Esophagus squamous epithelium (tissue), 4 donors: ENCODE measurements at regions not wholly inside any gene's neighbourhood (a gene's known extent, or its start where the extent isn't known, plus 50 kb on each side); places are given as distances from the start of the nearest gene placed in this dataset.

Experiments
- POLR2A ChIP-seq, 4 donors: fragments of 450-650 bp; IDR thresholded peaks; one replicate each; pipeline ENCODE4 v1.6.1; 2017; ENCODE audit warnings: antibody characterized with exemption in 4 of 4, mild to moderate bottlenecking in 4 of 4, moderate library complexity in 3 of 4
- TF ChIP-seq, protein P1 (sequence below), 6 experiments: fragments of 450-650 bp in 4 of 6; fragments of 200-600 bp in 2 of 6; sonication (generic) in 2 of 6; IDR thresholded peaks; one replicate each; pipeline ENCODE4 v1.5.1; 2016 to 2019; ENCODE audit warnings: antibody characterized with exemption in 6 of 6, mild to moderate bottlenecking in 4 of 6, moderate library complexity in 4 of 6

DNA sequence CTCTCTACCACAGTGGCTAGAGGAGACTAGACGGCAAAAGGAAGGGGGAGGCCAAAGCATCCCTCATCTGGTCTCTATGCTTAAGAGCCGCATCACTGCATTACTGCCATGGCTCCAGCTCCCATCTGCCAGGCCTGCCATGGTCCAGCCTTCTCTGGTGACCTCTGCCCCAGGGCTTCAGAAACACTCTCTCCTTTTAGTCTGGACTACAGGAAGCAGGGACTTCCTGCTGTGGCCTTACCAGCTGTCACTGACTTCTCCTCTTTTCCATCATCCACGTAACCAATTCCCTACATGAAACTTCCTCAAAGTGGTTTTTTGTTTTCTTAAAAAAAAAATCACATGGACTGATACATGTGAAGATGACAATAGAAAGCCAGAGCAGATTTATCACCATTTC, 323.1 kb upstream of the NFIA start:
- TF ChIP-seq, protein P1, sequence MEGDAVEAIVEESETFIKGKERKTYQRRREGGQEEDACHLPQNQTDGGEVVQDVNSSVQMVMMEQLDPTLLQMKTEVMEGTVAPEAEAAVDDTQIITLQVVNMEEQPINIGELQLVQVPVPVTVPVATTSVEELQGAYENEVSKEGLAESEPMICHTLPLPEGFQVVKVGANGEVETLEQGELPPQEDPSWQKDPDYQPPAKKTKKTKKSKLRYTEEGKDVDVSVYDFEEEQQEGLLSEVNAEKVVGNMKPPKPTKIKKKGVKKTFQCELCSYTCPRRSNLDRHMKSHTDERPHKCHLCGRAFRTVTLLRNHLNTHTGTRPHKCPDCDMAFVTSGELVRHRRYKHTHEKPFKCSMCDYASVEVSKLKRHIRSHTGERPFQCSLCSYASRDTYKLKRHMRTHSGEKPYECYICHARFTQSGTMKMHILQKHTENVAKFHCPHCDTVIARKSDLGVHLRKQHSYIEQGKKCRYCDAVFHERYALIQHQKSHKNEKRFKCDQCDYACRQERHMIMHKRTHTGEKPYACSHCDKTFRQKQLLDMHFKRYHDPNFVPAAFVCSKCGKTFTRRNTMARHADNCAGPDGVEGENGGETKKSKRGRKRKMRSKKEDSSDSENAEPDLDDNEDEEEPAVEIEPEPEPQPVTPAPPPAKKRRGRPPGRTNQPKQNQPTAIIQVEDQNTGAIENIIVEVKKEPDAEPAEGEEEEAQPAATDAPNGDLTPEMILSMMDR (IDR thresholded peaks at IDR 0.05) = no peak
- TF ChIP-seq POLR2A (IDR thresholded peaks at IDR 0.05) = no peak
